Fibroblast of skin of right quadriceps (primary cell): ENCODE measurements at regions not wholly inside any gene's neighbourhood (a gene's known extent, or its start where the extent isn't known, plus 50 kb on each side); places are given as distances from the start of the nearest gene placed in this dataset.

ENCODE experiments used
- DNase-seq: peaks from one replicate; pipeline ENCODE4 v3.0.0-alpha.2; 2013

DNA sequence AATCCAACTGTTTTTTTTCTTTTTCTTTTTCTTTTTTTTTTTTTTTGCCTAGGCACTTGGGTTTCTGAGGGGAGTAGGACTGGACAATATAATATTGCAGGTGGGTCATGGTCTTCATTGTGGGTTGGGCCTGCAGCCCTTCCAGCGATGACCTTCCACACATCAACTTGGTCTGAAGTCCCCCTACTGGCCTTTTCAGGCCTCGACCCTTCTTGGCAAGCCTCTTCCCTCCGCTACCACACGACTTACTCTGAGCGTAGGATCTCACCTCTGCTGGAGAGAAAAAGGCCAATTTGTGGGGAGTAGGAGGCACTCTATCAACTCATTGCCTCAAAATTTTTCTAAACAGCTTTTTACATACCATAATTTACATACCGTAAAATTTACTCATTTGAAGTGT lies 51.1 kb upstream of the GRIK3 start:
- DNase-seq, result no peak

- no peak for DNase-seq
These were observed 55.4 kb upstream of the GRIK3 start for GRCh38 chr1:37089750-37090149.

- DNase-seq, result no peak
These were observed 56.4 kb upstream of the GRIK3 start for GRCh38 chr1:37090671-37091070.

GRCh38 chr1:37092937-37093336 lies 58.6 kb upstream of the GRIK3 start:
- no peak for DNase-seq

DNA sequence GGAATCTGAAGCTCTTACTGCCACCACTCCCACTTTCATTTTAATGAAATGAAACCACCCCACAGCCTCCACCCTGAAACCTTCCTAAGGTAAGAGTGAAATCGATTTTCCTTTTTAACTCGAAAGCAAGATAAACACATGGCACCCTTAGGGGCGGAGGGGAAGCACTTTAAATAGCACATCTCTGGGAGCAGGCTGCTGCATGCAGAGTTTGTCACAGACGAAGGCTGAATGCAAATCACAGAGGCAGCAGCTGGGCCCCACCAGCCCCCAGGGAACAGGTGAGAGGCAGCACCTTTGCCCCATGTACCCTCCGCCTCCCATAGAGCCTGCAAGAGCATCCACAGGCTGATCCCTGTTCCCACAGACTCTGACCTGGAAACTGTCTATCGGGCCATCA lies 60.0 kb upstream of the GRIK3 start:
- no peak for DNase-seq

GRCh38 chr1:37096523-37096922 lies 62.2 kb upstream of the GRIK3 start:
- DNase-seq, result no peak

DNA sequence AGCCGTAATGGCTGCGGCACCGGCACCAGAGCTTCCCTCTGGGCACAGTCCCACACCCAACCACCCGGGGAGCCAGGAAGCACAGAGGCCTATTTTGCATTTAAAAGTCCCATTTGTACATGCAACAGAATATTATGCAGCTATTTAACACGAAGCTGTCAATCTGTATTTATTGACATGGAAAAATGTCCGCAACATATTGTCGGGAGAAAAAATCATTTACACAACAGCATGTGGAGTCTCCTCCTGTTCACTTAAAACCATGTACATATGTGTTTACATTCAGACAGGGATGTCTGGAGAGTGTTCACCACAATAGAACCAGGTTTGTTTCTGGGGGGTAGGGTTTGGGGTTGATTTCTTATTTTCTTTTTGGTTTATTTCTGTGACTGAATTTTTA lies 63.4 kb upstream of the GRIK3 start:
- no peak for DNase-seq

- DNase-seq, result no peak
These were observed 63.9 kb upstream of the GRIK3 start for GRCh38 chr1:37098237-37098636.

- DNase-seq, result no peak
These were observed 66.0 kb upstream of the GRIK3 start for GRCh38 chr1:37100310-37100709.

DNA sequence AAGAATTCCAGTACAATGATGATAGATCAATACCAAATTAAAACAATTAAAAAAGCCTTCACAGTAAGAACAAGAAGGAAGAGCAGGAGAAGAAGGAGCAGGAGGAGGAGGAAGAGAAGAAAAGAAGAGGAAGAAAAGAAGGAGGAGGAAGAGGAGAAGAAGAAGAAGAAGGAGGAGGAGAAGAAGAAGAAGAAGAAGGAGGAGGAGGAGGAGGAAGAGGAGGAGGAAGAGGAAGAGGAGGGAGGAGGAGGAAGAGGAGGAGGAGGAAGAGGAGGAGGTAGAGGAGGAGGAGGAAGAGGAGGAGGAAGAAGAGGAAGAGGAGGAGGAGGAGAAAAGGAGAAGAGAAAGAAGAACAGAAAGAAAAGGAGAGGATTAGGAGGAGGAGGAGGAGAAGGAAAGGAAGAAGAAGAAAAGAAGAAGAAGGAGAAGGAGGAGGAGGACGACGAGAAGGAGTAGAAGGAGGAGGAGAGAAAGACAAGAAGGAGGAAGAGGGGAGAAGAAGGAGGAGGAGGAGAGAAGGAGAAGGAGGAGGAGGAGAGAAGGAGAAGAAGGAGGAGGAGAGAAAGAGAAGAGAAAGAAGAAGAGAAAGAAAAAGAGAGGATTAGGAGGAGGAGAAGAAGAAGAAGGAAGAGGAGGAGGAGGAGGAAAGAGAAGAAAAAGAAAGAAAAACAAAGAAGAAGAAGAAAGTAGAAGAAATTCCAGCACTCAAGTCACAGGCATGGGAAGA lies 68.5 kb upstream of the GRIK3 start:
- no peak for DNase-seq

- no peak for DNase-seq
These were observed 71.6 kb upstream of the GRIK3 start for GRCh38 chr1:37105911-37106310.

- DNase-seq, result no peak
These were observed 73.0 kb upstream of the GRIK3 start for GRCh38 chr1:37107153-37107907.

GRCh38 chr1:37108596-37109188 lies 74.4 kb upstream of the GRIK3 start:
- DNase-seq, result no peak

DNA sequence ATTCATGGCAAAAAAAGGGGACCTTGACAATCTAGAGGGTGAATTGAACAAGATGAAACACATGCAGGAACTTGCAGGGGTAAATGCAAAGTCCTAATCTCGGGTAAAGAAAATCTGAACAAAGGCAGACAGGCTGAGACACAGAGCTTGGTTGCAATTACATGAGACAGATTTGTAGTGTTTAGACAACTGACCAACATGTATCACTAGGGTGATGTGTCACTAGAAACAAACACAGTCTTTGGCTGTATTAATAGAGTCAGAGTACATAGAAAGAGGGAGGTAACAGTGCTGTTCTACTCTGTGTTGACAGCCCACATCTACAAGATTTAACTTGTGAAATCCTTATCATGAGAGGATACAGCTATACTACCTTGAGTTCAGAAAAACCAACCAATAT lies 78.1 kb upstream of the GRIK3 start:
- DNase-seq, result no peak

- no peak for DNase-seq
These were observed 79.1 kb upstream of the GRIK3 start for GRCh38 chr1:37113285-37113997.

GRCh38 chr1:37118790-37119189 lies 84.5 kb upstream of the GRIK3 start:
- no peak for DNase-seq

DNA sequence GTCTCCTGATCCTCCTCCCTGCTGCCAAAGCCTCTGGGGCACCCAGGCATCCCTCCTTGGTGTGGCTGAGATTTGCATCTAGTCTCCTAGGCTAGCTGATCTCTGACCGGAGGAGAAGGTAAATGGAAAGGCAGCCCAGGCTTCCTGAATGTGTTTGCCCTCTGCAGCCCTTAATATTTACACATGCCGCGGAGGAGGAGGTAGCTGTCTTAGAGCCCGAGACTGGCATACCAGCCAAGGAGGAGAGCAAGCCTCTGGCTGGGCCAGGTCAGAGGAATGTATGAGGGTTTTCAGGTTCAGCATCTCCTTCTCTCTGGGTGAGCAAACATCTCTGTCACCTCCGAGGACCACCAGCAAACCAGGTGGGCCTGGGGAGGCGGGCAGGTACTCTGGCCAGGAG lies 86.0 kb upstream of the GRIK3 start:
- no peak for DNase-seq

DNA sequence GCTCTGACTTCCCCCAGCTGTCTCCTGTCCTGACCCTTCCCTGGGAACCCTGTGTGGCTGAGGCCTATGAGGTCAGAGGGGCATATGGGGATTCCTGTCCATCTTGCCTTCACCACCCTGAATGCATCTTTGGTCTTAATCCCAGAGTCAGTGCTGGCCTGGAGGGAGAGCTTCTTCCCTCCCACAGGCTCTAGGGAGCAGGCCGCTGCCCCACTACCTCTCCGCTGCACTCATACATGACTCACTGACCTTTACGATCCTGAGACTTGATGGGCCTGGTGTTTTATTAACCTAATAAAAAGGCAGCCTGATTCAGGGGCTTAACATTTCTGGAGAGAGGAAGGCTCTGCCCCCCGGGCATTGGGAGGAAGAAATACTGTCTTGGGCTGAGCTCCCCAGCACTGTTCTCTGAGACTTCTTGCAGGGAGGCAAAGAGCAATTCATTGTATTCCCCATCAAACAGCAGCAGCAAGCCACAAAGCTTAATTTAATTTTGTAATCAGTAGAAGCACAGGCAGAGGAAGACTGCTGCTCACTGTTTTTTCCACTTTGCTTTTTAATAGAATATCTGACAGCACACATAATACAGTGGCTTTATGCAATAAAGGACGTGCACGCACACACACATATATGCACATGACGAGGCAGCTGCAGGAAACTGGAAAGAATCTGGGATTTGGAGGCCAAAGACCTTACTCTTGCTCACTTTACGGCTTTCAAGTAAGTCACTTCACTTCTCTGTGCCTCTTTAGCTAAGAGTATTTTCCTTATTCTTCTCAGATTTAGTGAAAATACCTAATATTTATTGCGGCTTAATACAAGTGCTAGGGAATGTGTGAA lies 89.2 kb upstream of the GRIK3 start:
- no peak for DNase-seq

DNA sequence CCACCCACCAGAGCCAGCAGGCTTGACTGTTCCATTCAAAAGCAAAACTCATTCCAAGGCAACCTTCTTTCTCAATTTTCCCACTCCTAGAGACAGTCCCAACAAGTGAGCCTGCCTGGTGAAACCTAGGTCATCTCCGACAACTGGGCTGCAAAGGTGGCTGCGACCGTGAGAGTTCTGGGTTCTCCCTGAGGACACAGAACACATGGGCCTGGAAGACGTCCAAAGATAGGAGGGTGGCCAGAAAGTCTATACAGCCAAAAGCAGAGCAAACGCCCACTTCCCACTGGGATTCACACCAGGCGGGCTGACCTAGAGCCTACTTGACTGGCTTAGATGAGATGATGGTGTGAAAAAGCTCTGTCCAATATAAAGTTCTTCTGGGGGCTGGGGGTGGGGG lies 90.2 kb upstream of the GRIK3 start:
- no peak for DNase-seq

DNA sequence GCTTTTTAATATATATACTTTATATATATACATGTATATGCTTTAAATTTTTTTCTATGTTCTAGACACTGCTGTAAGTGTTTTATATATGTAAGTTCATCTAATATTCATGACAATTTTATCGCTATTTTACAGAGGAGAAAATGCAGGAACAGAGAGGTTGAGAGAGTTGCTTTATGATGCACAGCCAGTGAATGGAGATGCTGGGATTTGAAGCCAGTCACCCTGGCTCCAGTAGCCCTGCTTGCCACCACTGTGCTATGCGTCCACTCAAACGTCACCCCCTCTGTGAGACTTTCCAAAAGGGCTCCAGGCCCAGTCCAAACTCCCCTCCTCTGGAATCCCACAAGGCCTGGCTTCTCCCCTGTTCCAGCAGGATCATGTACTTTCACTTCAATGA lies 91.0 kb upstream of the GRIK3 start:
- DNase-seq, result no peak

GRCh38 chr1:37127254-37127748 lies 93.0 kb upstream of the GRIK3 start:
- DNase-seq, result no peak

GRCh38 chr1:37128091-37128490 lies 93.8 kb upstream of the GRIK3 start:
- DNase-seq, result no peak
